IMR-90 (cell line): ENCODE measurements at regions not wholly inside any gene's neighbourhood (a gene's known extent, or its start where the extent isn't known, plus 50 kb on each side); places are given as distances from the start of the nearest gene placed in this dataset.

Source experiments
- ATAC-seq: fragments of 200-7000 bp; cut with Tn5 transposase; 2 replicates; pipeline ENCODE4 v1.9.1; 2020; ENCODE audit warnings: low read depth, mild to moderate bottlenecking, moderate library complexity
- BruUV-seq: library from RNA; stranded (reverse); fragments of 400-500 nt; replicated peaks from 2 replicates; lab custom pipeline; 2021; lab: Mats Ljungman, UMichigan
- CTCF ChIA-PET: fragments of 300-600 bp; formaldehyde crosslinking; extraction: SDS; loops from one replicate; lab custom pipeline; 2021; ENCODE audit warnings: antibody characterized with exemption; lab: Yijun Ruan, JAX
- POLR2A ChIA-PET: fragments of 300-600 bp; sonication (Branson Sonifier 250); formaldehyde crosslinking; loops from one replicate; lab custom pipeline; 2022; ENCODE audit warnings: antibody characterized with exemption; ENCODE audit not compliant: unreplicated experiment; lab: Charles Lee
- DNase-seq: peaks from one replicate; pipeline ENCODE4 v3.0.0; 2013
- H2AFZ ChIP-seq: replicated peaks from 2 replicates; pipeline ENCODE3; 2013; ENCODE audit warnings: low read length, mild to moderate bottlenecking; ENCODE audit not compliant: poor library complexity
- H2AK5ac ChIP-seq: 2 replicates; pipeline ENCODE4 v1.6.1; 2013; ENCODE audit warnings: low read depth, low read length, inconsistent platforms
- H2AK9ac ChIP-seq: replicated peaks from 2 replicates; pipeline ENCODE3; 2013; ENCODE audit warnings: mild to moderate bottlenecking, low read depth, low read length, moderate library complexity; ENCODE audit not compliant: poor library complexity
- H2BK120ac ChIP-seq: 2 replicates; pipeline ENCODE4 v1.6.1; 2013; ENCODE audit warnings: low read depth, low read length, inconsistent platforms
- H2BK15ac ChIP-seq: 3 replicates; pipeline ENCODE4 v1.6.1; 2013; ENCODE audit warnings: low read depth, low read length, inconsistent platforms
- H2BK20ac ChIP-seq: 2 replicates; pipeline ENCODE4 v1.6.1; 2013; ENCODE audit warnings: low read depth, mild to moderate bottlenecking, inconsistent platforms, low read length, moderate library complexity
- H2BK5ac ChIP-seq: 2 replicates; pipeline ENCODE4 v1.6.1; 2013; ENCODE audit warnings: mild to moderate bottlenecking, low read depth, low read length, inconsistent platforms; ENCODE audit not compliant: poor library complexity, severe bottlenecking
- H3K14ac ChIP-seq: replicated peaks from 2 replicates; pipeline ENCODE4 v1.6.1; 2013; ENCODE audit warnings: low read depth, low read length, inconsistent platforms
- H3K18ac ChIP-seq: 2 replicates; pipeline ENCODE4 v1.6.1; 2013; ENCODE audit warnings: low read depth, low read length, control low read depth
- H3K23ac ChIP-seq: 2 replicates; pipeline ENCODE4 v1.6.1; 2013; ENCODE audit warnings: low read depth, low read length, inconsistent platforms
- H3K27ac ChIP-seq: 2 replicates; pipeline ENCODE4 v1.5.1; 2013; ENCODE audit warnings: mild to moderate bottlenecking, control low read depth, low read length; ENCODE audit not compliant: insufficient read depth
- H3K27me3 ChIP-seq: 2 replicates; pipeline ENCODE4 v1.6.1; 2013; ENCODE audit warnings: low read length; ENCODE audit not compliant: control insufficient read depth, insufficient read depth
- H3K36me3 ChIP-seq: 2 replicates; pipeline ENCODE4 v1.6.1; 2013; ENCODE audit warnings: low read length, mixed read lengths; ENCODE audit not compliant: control insufficient read depth, insufficient read depth
- H3K4ac ChIP-seq: 2 replicates; pipeline ENCODE4 v1.6.1; 2013; ENCODE audit warnings: low read depth, low read length, inconsistent platforms
- H3K4me1 ChIP-seq: 2 replicates; pipeline ENCODE4 v1.6.1; 2013; ENCODE audit warnings: low read length, mixed read lengths; ENCODE audit not compliant: control insufficient read depth, insufficient read depth
- H3K4me2 ChIP-seq: 2 replicates; pipeline ENCODE4 v1.6.1; 2013; ENCODE audit warnings: low read depth, mild to moderate bottlenecking, control low read depth, low read length, moderate library complexity
- H3K4me3 ChIP-seq: 2 replicates; pipeline ENCODE4 v1.5.1; 2013; ENCODE audit warnings: low read depth, mild to moderate bottlenecking, control low read depth, low read length, moderate library complexity; ENCODE audit not compliant: insufficient read depth
- H3K56ac ChIP-seq: 2 replicates; pipeline ENCODE4 v1.6.1; 2013; ENCODE audit warnings: low read length, inconsistent platforms; ENCODE audit not compliant: insufficient read depth; ENCODE audit errors: extremely low read depth
- H3K79me1 ChIP-seq, 2 experiments: 2 replicates each; pipeline ENCODE4 v1.6.1; 2013; ENCODE audit warnings: low read length in 2 of 2, inconsistent platforms in 1 of 2, low read depth in 1 of 2
- H3K9ac ChIP-seq: 2 replicates; pipeline ENCODE4 v1.6.1; 2013; ENCODE audit warnings: low read depth, low read length, control low read depth
- H3K9me1 ChIP-seq: 2 replicates; pipeline ENCODE4 v1.6.1; 2013; ENCODE audit warnings: low read length, inconsistent platforms; ENCODE audit not compliant: insufficient read depth
- H3K9me3 ChIP-seq: 2 replicates; pipeline ENCODE4 v1.6.1; 2013; ENCODE audit warnings: low read length; ENCODE audit not compliant: control insufficient read depth, insufficient read depth
- H4K20me1 ChIP-seq: 2 replicates; pipeline ENCODE4 v1.6.1; 2013; ENCODE audit warnings: low read length, inconsistent platforms; ENCODE audit not compliant: insufficient read depth
- H4K5ac ChIP-seq: 2 replicates; pipeline ENCODE4 v1.6.1; 2013; ENCODE audit warnings: mild to moderate bottlenecking, low read depth, low read length, control low read depth
- H4K8ac ChIP-seq, 2 experiments: 2 replicates each; pipeline ENCODE4 v1.6.1; 2013; ENCODE audit warnings: low read depth in 2 of 2, low read length in 2 of 2, control low read depth in 1 of 2, inconsistent platforms in 1 of 2
- H4K91ac ChIP-seq: 2 replicates; pipeline ENCODE4 v1.6.1; 2013; ENCODE audit warnings: low read depth, low read length, inconsistent platforms; ENCODE audit not compliant: insufficient read depth
- BHLHE40 ChIP-seq: fragments of 150-350 bp; IDR thresholded peaks from 2 replicates; pipeline ENCODE4 v1.6.1; 2016; ENCODE audit warnings: mild to moderate bottlenecking, low read depth, low read length
- WGBS, 2 experiments: methylation state at CpG; one replicate each; pipeline versions ENCODE4 v1.1.5 to v1.1.7; 2013; ENCODE audit warnings: missing lambda C conversion rate in 2 of 2; ENCODE audit not compliant: insufficient read length in 1 of 2; ENCODE audit errors: extremely low coverage in 2 of 2; 5-methylcytosine and 5-hydroxymethylcytosine counted together
- dilution Hi-C: fragments of 300-500 bp; cut with HindIII; formaldehyde crosslinking; loops from one replicate; pipeline ENCODE4 v1.14.3; 2018; ENCODE audit warnings: low sequenced_read_pairs; ENCODE audit not compliant: unreplicated experiment
- in situ Hi-C: fragments of 300-500 bp; cut with MboI; formaldehyde crosslinking; loops from 3 replicates; pipeline ENCODE4 v1.14.3; 2019; ENCODE audit warnings: low sequenced_read_pairs, inconsistent platforms, mixed read lengths
- intact Hi-C: fragments of 100-400 bp; cut with micrococcal nuclease; formaldehyde crosslinking; loops from 2 replicates; pipeline ENCODE4 v1.10.0; 2022

DNA sequence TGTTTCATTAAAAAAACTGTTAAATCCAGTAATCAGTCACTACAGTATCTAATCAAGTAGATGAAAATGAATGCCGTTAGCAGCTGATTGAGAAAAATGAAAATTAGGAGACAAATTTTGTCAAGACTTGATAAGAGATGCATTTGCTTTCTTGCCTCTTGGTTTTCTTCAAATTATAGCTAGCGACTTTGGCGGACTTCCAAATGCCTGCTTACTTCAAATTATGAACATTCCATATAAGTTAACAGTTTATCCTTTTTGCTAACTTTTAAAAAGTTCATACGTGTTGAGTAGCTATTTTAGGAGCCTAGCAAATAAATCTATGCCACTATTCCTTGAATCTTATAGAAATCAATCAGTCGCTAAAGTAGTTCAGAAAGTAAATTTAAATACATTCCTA is 58.8 kb downstream of the PPP4R3C start:
- no peak overlapping the region for H4K8ac ChIP-seq
- ATAC-seq (no peak), DNase-seq (no peak)
- no TSS peak for BruUV-seq
- H4K20me1 ChIP-seq, result no peaks in the 10 kb centered on the region
- H3K23ac ChIP-seq, result no peak overlapping the region
- TF ChIP-seq BHLHE40, result no peak
- H2BK120ac ChIP-seq, result no peak overlapping the region
- H3K4me3 ChIP-seq, result no peak overlapping the region
- no peaks in the 10 kb centered on the region for H3K9me3 ChIP-seq
- H3K9ac ChIP-seq, result no peak overlapping the region
- H2AK5ac ChIP-seq, result no peak overlapping the region
- ChIA-PET CTCF (interaction anchor here (0.6 kb wide), 1 partner anchor 8 kb away, joined by 3 read pairs; no protein-coding TSS in a partner anchor), POLR2A (no interaction called here)
- no peak overlapping the region for H4K91ac ChIP-seq
- intact Hi-C loops (no loop called here), in situ Hi-C loops (no loop called here), dilution Hi-C loops (no loop called here)
- no peaks in the 10 kb centered on the region for H3K4me1 ChIP-seq
- H3K4ac ChIP-seq, result no peak overlapping the region
- no peaks in the 10 kb centered on the region for H3K27me3 ChIP-seq
- no peak overlapping the region for H3K18ac ChIP-seq
- no peak overlapping the region for H2BK20ac ChIP-seq
- H3K9me1 ChIP-seq, result no peaks in the 10 kb centered on the region
- no peaks in the 10 kb centered on the region for H3K36me3 ChIP-seq
- no peaks in the 10 kb centered on the region for H3K79me1 ChIP-seq
- H3K27ac ChIP-seq, result no peak overlapping the region
- no peak overlapping the region for H2AFZ ChIP-seq
- H3K4me2 ChIP-seq, result no peak overlapping the region
- no peak overlapping the region for H4K5ac ChIP-seq
- H2BK5ac ChIP-seq, result no peak overlapping the region
- no CpG with 5 or more reads among the region's 5 CpGs for WGBS, 2 experiments
- H2BK15ac ChIP-seq, result no peak overlapping the region
- H3K56ac ChIP-seq, result no peak overlapping the region
- no peak overlapping the region for H2AK9ac ChIP-seq
- H3K14ac ChIP-seq, result no peak overlapping the region
